Suprapubic skin (tissue), 4 donors: ENCODE measurements at regions not wholly inside any gene's neighbourhood (a gene's known extent, or its start where the extent isn't known, plus 50 kb on each side); places are given as distances from the start of the nearest gene placed in this dataset.

Source experiments
- DNase-seq, 2 donors: peaks; one replicate each; pipeline ENCODE4 v3.0.0-alpha.2; 2019; ENCODE audit warnings: low spot score in 2 of 2
- H3K27ac ChIP-seq: fragments of 200-600 bp; sonication (generic); one replicate; pipeline ENCODE4 v1.5.1; 2019
- H3K27me3 ChIP-seq: fragments of 200-600 bp; sonication (generic); one replicate; pipeline ENCODE4 v1.5.1; 2019
- H3K36me3 ChIP-seq: fragments of 200-600 bp; sonication (generic); one replicate; pipeline ENCODE4 v1.5.1; 2019
- H3K4me1 ChIP-seq: fragments of 200-600 bp; sonication (generic); one replicate; pipeline ENCODE4 v1.5.1; 2019
- H3K4me3 ChIP-seq: fragments of 200-600 bp; sonication (generic); one replicate; pipeline ENCODE4 v1.5.1; 2019; ENCODE audit warnings: mild to moderate bottlenecking
- H3K9me3 ChIP-seq: fragments of 200-600 bp; sonication (generic); one replicate; pipeline ENCODE4 v1.5.1; 2019
- EP300 ChIP-seq: sonication (generic); formaldehyde crosslinking; IDR thresholded peaks from one replicate; pipeline ENCODE4 v1.6.1; 2017; ENCODE audit warnings: antibody characterized with exemption
- POLR2A ChIP-seq, 2 donors: fragments of 450-650 bp; IDR thresholded peaks; one replicate each; pipeline ENCODE4 v1.6.1; 2017; ENCODE audit warnings: antibody characterized with exemption in 2 of 2, mild to moderate bottlenecking in 2 of 2, moderate library complexity in 2 of 2
- POLR2AphosphoS5 ChIP-seq, 3 donors: sonication (generic); formaldehyde crosslinking; IDR thresholded peaks; one replicate each; pipeline ENCODE4 v1.6.1; 2017; ENCODE audit warnings: antibody characterized with exemption in 3 of 3
- WGBS: methylation state at CpG from one replicate; pipeline ENCODE4 v1.1.5; 2018; 5-methylcytosine and 5-hydroxymethylcytosine counted together
- TF ChIP-seq, protein P1 (sequence below), 2 donors: fragments of 200-600 bp in 1 of 2; fragments of 450-650 bp in 1 of 2; sonication (generic) in 1 of 2; IDR thresholded peaks; one replicate each; pipeline ENCODE4 v1.5.1; 2016 to 2019; ENCODE audit warnings: antibody characterized with exemption in 2 of 2, mild to moderate bottlenecking in 1 of 2, moderate library complexity in 1 of 2

DNA sequence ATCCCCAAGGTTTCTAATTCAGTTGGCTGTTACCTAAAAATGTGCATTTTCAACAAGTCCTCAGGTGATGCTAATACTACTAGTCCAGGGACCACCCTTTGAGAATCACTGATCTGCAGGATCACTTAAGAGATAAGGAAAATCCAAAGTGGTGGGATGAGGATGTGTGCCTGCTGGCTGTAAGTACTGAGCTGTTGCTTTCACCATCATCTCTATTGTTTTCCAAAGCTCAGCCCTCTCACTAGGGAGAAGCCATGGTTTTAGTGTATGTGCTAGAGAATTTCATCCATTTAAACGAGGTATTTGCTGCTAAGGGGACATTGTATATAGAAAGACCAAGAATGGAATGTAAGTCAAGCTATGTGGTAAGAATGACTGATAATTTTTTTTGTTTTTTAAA, 202.3 kb downstream of the KIF21A start:
- 42% methylated on average over 1 of the region's 1 CpG for WGBS

GRCh38 chr12:39239490-39240486, 203.1 kb downstream of the KIF21A start:
- WGBS: 48% methylated on average over 5 of the region's 5 CpGs
- no peak for DNase-seq
- H3K27me3 ChIP-seq: no peaks in the 10 kb centered on the region
- TF ChIP-seq EP300 (no peak), POLR2AphosphoS5 (IDR thresholded peaks at IDR 0.05) (no peak), POLR2A (IDR thresholded peaks at IDR 0.05) (no peak)
- TF ChIP-seq, protein P1, sequence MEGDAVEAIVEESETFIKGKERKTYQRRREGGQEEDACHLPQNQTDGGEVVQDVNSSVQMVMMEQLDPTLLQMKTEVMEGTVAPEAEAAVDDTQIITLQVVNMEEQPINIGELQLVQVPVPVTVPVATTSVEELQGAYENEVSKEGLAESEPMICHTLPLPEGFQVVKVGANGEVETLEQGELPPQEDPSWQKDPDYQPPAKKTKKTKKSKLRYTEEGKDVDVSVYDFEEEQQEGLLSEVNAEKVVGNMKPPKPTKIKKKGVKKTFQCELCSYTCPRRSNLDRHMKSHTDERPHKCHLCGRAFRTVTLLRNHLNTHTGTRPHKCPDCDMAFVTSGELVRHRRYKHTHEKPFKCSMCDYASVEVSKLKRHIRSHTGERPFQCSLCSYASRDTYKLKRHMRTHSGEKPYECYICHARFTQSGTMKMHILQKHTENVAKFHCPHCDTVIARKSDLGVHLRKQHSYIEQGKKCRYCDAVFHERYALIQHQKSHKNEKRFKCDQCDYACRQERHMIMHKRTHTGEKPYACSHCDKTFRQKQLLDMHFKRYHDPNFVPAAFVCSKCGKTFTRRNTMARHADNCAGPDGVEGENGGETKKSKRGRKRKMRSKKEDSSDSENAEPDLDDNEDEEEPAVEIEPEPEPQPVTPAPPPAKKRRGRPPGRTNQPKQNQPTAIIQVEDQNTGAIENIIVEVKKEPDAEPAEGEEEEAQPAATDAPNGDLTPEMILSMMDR (IDR thresholded peaks at IDR 0.05): no peak
- H3K27ac ChIP-seq: no peak overlapping the region
- H3K4me1 ChIP-seq: no peaks in the 10 kb centered on the region
- no peaks in the 10 kb centered on the region for H3K36me3 ChIP-seq
- no peak overlapping the region for H3K4me3 ChIP-seq
- no peaks in the 10 kb centered on the region for H3K9me3 ChIP-seq

More for the DNA sequence above, 202.3 kb downstream of the KIF21A start:
- Histone ChIP-seq H3K4me1 (no peaks in the 10 kb centered on the region), H3K27ac (no peak overlapping the region), H3K36me3 (no peaks in the 10 kb centered on the region), H3K9me3 (no peaks in the 10 kb centered on the region), H3K27me3 (no peaks in the 10 kb centered on the region), H3K4me3 (no peak overlapping the region)
- TF ChIP-seq EP300 (no peak), POLR2AphosphoS5 (IDR thresholded peaks at IDR 0.05) (no peak), POLR2A (IDR thresholded peaks at IDR 0.05) (no peak)
- TF ChIP-seq, protein P1 (IDR thresholded peaks at IDR 0.05): no peak
- no peak for DNase-seq

DNA sequence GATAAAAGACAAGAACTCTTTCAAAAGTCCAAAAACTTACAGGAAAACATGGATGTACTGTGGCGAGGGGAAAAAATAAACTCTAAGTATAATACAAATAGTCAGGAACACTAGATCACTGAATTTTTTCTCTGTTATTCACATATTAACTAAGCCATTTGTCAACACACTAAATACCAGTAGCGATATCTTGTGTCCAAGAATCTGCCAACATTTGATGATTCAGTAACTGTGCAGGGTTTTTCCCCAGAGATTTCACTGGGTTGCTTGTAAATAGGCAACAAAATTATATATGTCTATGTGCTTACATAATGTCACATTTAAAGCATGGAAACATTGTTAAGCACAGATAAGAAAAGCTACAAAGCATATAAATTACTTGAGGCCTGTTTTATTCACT, 205.9 kb downstream of the KIF21A start:
- no peak overlapping the region for H3K27ac ChIP-seq
- TF ChIP-seq, protein P1 (IDR thresholded peaks at IDR 0.05): no peak
- TF ChIP-seq EP300 (no peak), POLR2AphosphoS5 (IDR thresholded peaks at IDR 0.05) (no peak), POLR2A (IDR thresholded peaks at IDR 0.05) (no peak)
- no peaks in the 10 kb centered on the region for H3K36me3 ChIP-seq
- WGBS: 51% methylated on average over 2 of the region's 2 CpGs
- H3K27me3 ChIP-seq: no peaks in the 10 kb centered on the region
- no peak for DNase-seq
- H3K4me3 ChIP-seq: no peak overlapping the region
- no peaks in the 10 kb centered on the region for H3K9me3 ChIP-seq
- H3K4me1 ChIP-seq: no peaks in the 10 kb centered on the region

DNA sequence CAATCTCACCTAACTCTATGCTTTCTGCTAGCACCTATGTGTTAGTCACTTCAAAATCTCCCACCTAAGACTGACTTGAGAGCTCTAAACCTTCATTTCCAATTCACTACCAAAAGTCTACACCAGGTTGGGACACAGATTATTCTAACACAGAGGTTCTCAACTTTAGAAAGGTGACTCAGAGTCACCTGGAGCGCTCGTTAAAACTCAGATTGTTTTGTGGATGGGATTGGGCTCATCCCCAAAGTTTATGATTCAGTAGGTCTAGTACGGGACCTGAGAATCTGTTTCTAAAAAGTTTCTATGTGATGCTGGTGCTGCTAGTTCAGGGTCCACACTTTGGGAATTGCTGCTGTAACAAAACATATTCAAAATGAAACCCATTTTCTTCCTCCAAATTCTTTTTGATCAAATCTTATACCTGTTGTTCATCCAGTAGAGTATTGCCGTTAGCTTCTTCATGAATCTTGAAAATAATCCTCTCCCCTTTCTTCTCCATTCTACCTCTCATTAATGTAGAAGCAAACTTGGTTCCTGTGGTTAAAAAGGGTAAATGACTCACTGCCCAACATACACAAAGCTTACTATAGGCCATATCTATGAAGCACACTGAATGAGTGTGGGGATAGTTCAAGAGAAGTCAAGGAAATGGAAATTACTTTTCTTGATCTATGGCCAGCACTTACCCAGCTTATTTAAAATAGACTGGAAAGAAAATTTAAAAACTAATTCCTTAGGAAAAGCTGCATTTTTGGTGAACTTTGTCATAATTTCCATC, 206.7 kb downstream of the KIF21A start:
- DNase-seq: no peak
- H3K4me1 ChIP-seq: no peaks in the 10 kb centered on the region
- WGBS: 86% methylated on average over 4 of the region's 4 CpGs
- H3K9me3 ChIP-seq: no peaks in the 10 kb centered on the region
- H3K27ac ChIP-seq: no peak overlapping the region
- H3K27me3 ChIP-seq: no peaks in the 10 kb centered on the region
- no peak overlapping the region for H3K4me3 ChIP-seq
- TF ChIP-seq POLR2AphosphoS5 (IDR thresholded peaks at IDR 0.05) (no peak), POLR2A (IDR thresholded peaks at IDR 0.05) (no peak), EP300 (no peak)
- TF ChIP-seq, protein P1 (IDR thresholded peaks at IDR 0.05): no peak
- no peaks in the 10 kb centered on the region for H3K36me3 ChIP-seq

DNA sequence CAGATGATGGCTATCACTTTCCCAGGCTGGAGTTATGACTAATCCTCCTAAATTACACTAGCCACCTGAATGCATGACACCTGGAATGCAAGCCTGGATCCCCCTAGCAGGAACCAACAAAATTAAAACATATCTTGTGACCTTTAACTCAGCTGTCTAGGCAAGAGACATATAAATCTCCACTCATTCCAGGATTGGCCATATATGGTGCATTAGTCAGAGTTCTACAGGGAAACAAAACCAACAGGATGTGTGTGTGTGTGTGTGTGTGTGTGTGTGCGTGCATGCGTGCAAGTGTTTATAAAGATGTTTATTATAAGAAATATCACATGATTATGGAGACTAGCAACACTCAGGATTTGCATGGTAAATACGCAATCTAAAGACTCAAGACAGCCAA, 212.8 kb downstream of the KIF21A start:
- Histone ChIP-seq H3K4me1 (no peaks in the 10 kb centered on the region), H3K27me3 (no peaks in the 10 kb centered on the region)
- no peak for TF ChIP-seq EP300
- no peak for TF ChIP-seq POLR2AphosphoS5 (IDR thresholded peaks at IDR 0.05)
- no peak for TF ChIP-seq POLR2A (IDR thresholded peaks at IDR 0.05)
- TF ChIP-seq, protein P1 (IDR thresholded peaks at IDR 0.05): no peak

More for the DNA sequence above, 212.8 kb downstream of the KIF21A start:
- H3K36me3 ChIP-seq: no peaks in the 10 kb centered on the region
- WGBS: 83% methylated on average over 3 of the region's 3 CpGs
- no peak overlapping the region for H3K27ac ChIP-seq
- no peak for DNase-seq
- no peaks in the 10 kb centered on the region for H3K9me3 ChIP-seq
- H3K4me3 ChIP-seq: no peak overlapping the region
